DND-41 (cell line): ENCODE measurements at regions not wholly inside any gene's neighbourhood (a gene's known extent, or its start where the extent isn't known, plus 50 kb on each side); places are given as distances from the start of the nearest gene placed in this dataset.

Experiments
- CTCF ChIP-seq: IDR thresholded peaks from 2 replicates; pipeline ENCODE4 v1.5.1; 2012; ENCODE audit warnings: borderline replicate concordance, low read length, moderate library complexity, mild to moderate bottlenecking; ENCODE audit not compliant: poor library complexity, severe bottlenecking; ENCODE audit errors: extremely low read depth
- EZH2 ChIP-seq: IDR thresholded peaks from 3 replicates; pipeline ENCODE4 v1.6.1; 2012; ENCODE audit warnings: borderline replicate concordance, low read depth, mild to moderate bottlenecking, moderate library complexity, low read length, inconsistent platforms; ENCODE audit not compliant: severe bottlenecking

GRCh38 chr13:79621902-79622301 lies 140.9 kb downstream of the NDFIP2 start:
- TF ChIP-seq CTCF (no peak), EZH2 (no peak)
